Mucosa of descending colon (tissue), 3 donors: ENCODE measurements at regions not wholly inside any gene's neighbourhood (a gene's known extent, or its start where the extent isn't known, plus 50 kb on each side); places are given as distances from the start of the nearest gene placed in this dataset.
A peak's percentile ranks its signal among the peaks of the same experiment; 100 is the strongest.

Experiments
- ATAC-seq: fragments of 200-7000 bp; cut with Tn5 transposase; one replicate; pipeline ENCODE4 v1.9.1; 2020; ENCODE audit warnings: mild to moderate bottlenecking, moderate library complexity
- DNase-seq, 3 donors: peaks; one replicate each; pipeline ENCODE4 v3.0.0-alpha.2; 2020
- H3K36me3 ChIP-seq: fragments of 200-600 bp; one replicate; pipeline ENCODE4 v1.8.0; 2021; ENCODE audit warnings: low read depth, mild to moderate bottlenecking
- H3K4me1 ChIP-seq: fragments of 200-600 bp; one replicate; pipeline ENCODE4 v1.8.0; 2021; ENCODE audit warnings: low read depth, mild to moderate bottlenecking
- H3K4me3 ChIP-seq: fragments of 200-600 bp; one replicate; pipeline ENCODE4 v1.8.0; 2021; ENCODE audit warnings: mild to moderate bottlenecking
- H3K9me3 ChIP-seq: fragments of 200-600 bp; one replicate; pipeline ENCODE4 v1.8.0; 2021; ENCODE audit warnings: mild to moderate bottlenecking
- intact Hi-C, 2 donors: fragments of 100-400 bp; cut with DNase I in 1 of 2; cut with micrococcal nuclease in 1 of 2; formaldehyde crosslinking; loops; one replicate each; pipeline versions ENCODE4 v1.11.0 to v1.11.1; 2022; cut with DNase I, micrococcal nuclease
- TF ChIP-seq, protein P1 (sequence below): fragments of 200-600 bp; IDR thresholded peaks from one replicate; pipeline ENCODE4 v1.8.0; 2022; ENCODE audit warnings: antibody characterized with exemption, mild to moderate bottlenecking
- donor health status: DM: no; HTN: no; CAD: no; lungs with moderate emphysema.
- donor health status: DM: no; HTN: no; CAD: no.
- donor health status: DM: no; HTN: yes; CAD: no.

DNA sequence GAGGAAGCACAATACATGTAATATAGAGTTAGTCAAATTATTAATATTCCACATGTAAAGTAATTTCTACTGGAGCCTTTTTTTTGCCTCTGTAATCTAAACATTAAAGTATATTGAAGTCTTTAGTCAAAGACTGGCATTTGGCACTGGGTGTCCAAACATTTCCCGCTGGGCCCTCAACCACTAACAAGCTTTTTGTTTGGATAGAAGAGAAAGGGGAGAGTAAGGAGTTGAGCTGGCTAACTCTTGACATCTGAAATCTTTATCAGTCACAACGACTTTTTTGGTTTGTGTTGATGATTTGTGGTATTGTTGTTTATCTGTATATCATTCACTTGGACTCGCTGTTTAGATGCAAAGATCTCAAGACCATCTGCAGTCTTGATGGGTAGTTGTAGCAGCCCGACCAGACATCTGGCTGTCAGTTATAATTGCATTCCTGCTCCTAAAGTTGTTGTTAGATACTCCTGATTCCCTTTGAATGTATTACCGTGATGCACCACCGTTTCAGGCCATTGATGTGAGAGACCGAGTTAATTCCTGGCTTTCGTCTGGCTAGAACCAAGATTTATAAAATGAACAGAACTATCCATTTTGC is 379.6 kb downstream of the MTX2 start:
- TF ChIP-seq, protein P1, sequence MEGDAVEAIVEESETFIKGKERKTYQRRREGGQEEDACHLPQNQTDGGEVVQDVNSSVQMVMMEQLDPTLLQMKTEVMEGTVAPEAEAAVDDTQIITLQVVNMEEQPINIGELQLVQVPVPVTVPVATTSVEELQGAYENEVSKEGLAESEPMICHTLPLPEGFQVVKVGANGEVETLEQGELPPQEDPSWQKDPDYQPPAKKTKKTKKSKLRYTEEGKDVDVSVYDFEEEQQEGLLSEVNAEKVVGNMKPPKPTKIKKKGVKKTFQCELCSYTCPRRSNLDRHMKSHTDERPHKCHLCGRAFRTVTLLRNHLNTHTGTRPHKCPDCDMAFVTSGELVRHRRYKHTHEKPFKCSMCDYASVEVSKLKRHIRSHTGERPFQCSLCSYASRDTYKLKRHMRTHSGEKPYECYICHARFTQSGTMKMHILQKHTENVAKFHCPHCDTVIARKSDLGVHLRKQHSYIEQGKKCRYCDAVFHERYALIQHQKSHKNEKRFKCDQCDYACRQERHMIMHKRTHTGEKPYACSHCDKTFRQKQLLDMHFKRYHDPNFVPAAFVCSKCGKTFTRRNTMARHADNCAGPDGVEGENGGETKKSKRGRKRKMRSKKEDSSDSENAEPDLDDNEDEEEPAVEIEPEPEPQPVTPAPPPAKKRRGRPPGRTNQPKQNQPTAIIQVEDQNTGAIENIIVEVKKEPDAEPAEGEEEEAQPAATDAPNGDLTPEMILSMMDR: no peak
- ATAC-seq: no peak
- intact Hi-C loops: loop anchor here in 1 of 2 donors (10.0 kb wide), 2 partner anchors 94 to 194 kb away; no protein-coding TSS in a partner anchor

DNA sequence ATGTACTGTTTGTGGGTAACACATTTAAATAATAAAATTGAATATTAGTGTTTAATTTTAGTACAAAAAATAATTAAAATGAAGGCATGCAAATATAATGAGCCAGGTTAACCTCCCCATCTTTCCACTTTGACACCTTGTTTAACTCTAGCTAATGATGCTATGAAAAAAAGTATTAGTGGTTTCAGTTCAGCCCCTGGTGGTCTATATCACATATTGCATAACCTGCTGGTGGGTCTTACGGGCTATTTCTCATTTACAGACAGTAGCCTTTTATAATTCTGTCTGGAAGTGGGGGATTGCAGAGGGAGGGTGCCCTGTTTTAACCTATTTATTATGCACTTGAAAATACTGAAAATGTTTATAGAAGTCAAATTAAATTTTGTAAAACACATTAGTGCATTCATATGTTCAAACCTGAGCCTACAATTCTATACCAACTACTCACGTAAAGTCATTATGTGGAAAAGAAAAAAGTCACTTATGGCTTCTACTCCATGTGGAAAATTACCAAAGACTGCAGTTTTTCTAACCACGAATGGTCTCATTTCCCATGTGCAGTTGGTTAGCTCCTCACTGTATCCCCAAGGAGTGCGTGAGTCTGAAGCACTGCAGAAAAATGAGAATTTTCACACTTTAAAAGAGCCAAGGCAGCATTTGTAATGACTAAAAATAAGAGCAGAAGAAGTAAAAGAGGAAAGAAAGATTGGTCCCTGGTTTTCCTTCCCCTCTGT is 381.0 kb downstream of the MTX2 start:
- Histone ChIP-seq H3K9me3 (no peaks in the 10 kb centered on the region), H3K36me3 (no peaks in the 10 kb centered on the region), H3K4me3 (no peak overlapping the region), H3K4me1 (no peaks in the 10 kb centered on the region)
- ATAC-seq (no peak), DNase-seq (no peak)
- intact Hi-C loops: loop anchor here in 1 of 2 donors (5.0 to 10.0 kb wide), 2 partner anchors 165 to 523 kb away; partner anchors contain the start of gene HOXD8
- TF ChIP-seq, protein P1: no peak

More for the DNA sequence above, 379.6 kb downstream of the MTX2 start:
- no peak overlapping the region for H3K4me3 ChIP-seq
- H3K9me3 ChIP-seq: no peaks in the 10 kb centered on the region
- no peaks in the 10 kb centered on the region for H3K4me1 ChIP-seq
- no peaks in the 10 kb centered on the region for H3K36me3 ChIP-seq
- DNase-seq: no peak

DNA sequence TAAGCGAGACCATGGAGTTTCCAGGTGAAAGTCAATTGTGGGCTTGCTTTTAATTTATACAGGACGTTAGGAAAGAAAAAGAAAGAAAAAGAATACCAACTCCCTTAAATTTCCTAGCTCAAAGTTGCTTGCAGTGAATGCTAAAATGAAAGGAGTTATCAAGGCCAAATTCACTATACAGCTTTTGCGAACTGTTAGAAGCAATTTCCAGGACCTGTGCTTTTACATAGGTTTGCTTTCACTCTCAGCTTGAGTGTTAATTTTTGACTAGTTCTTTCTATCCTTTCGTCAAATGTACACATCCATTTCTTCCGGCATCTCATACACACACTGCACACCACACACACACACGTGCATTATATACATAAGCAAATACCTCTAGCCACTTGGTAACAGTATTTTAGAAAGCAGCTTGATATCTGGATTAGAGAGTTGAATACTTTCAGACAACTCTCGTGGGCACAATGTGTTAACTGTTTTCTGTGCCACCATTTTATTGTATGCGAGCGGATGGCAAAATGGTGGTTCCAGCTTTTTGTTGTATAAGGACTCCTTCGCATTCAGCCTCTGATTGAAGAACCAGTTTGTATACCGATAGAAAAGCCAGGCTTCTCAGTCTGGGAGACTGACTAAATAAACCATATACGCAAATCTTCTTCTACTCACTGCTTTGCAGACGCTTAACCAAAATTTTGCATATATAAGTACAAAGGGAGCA is 381.8 kb downstream of the MTX2 start:
- no peaks in the 10 kb centered on the region for H3K9me3 ChIP-seq
- TF ChIP-seq, protein P1: no peak
- H3K4me1 ChIP-seq: no peaks in the 10 kb centered on the region
- no peak for DNase-seq
- intact Hi-C loops: loop anchor here in 1 of 2 donors (5.0 to 10.0 kb wide), 2 partner anchors 164 to 524 kb away; partner anchors contain the start of gene HOXD8
- H3K4me3 ChIP-seq: no peak overlapping the region
- ATAC-seq: no peak
- H3K36me3 ChIP-seq: no peaks in the 10 kb centered on the region

DNA sequence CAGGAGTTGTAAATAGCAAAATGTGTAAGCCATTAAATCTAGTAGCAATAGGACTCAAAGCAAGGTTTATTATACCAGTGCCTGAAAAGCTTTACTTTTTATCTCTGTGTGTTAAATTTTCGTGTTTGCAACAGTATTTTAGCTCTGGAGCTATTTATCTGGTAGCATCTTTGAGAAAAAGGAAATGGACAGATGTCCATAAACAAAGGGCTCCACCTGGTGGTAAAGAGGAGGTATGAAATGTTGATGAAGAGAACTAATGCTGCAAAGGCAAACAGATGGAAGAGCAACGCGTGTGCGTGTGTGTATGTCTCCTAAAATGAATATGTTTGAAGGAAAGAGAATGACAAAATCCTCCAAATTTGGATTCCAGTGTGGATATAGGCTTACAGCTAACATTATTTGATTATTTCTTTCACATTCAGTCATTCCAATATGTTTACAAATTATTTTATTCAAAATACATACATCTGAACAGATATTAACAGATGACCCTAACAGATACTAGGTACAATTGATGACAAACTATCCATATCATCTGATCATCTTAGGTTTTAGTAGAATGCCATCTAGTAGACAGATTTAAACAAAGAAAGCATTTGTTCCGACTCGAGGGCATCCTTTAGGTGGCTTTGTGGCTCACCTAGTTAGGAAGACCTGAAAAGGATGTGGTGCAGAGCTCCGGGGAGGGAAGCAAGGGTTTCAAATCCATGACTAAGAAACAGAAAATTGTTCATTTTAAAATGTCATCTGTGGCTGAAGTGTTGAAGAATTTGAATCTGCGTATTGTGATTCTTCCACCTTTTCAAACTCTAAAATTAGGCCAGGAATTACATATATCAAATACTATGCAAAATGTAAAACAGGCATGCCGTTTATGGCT is 383.3 kb downstream of the MTX2 start:
- intact Hi-C loops: loop anchor here in 1 of 2 donors (5.0 to 10.0 kb wide), 2 partner anchors 162 to 525 kb away; partner anchors contain the start of gene HOXD8

More for the DNA sequence above, 383.3 kb downstream of the MTX2 start:
- ATAC-seq (peak; percentile 72), DNase-seq (peak in 1 of 3 donors; percentile 51)
- Histone ChIP-seq H3K4me1 (no peaks in the 10 kb centered on the region), H3K4me3 (no peak overlapping the region), H3K36me3 (no peaks in the 10 kb centered on the region), H3K9me3 (no peaks in the 10 kb centered on the region)
- TF ChIP-seq, protein P1: peak; percentile 55
